ENCODE measurements at regions not wholly inside any gene's neighbourhood (a gene's known extent, or its start where the extent isn't known, plus 50 kb on each side); places are given as distances from the start of the nearest gene placed in this dataset.

- Histone ChIP-seq H3K27ac (no peak overlapping the region), H3K36me3 (no peaks in the 10 kb centered on the region), H3K27me3 (no peaks in the 10 kb centered on the region), H3K4me1 (no peaks in the 10 kb centered on the region), H3K9me3 (no peaks in the 10 kb centered on the region), H3K4me3 (no peak overlapping the region)
- no peak for TF ChIP-seq CTCF (IDR thresholded peaks at IDR 0.05)
- DNase-seq (ENCODE audit: low spot score in 2 of 2) = no peak
- WGBS = 91% methylated on average over 4 of the region's 4 CpGs
Observed at GRCh38 chr5:118365718-118366117, 622.6 kb downstream of the DTWD2 start.

- Histone ChIP-seq H3K27ac (no peak overlapping the region), H3K27me3 (no peaks in the 10 kb centered on the region), H3K4me1 (no peaks in the 10 kb centered on the region), H3K9me3 (no peaks in the 10 kb centered on the region), H3K36me3 (no peaks in the 10 kb centered on the region), H3K4me3 (no peak overlapping the region)
- no peak for DNase-seq (ENCODE audit: low spot score in 2 of 2)
- TF ChIP-seq CTCF (IDR thresholded peaks at IDR 0.05) = no peak
- no peak for TF ChIP-seq EP300 (IDR thresholded peaks at IDR 0.05)
Observed at GRCh38 chr5:118354797-118355196, 633.5 kb downstream of the DTWD2 start.

DNA sequence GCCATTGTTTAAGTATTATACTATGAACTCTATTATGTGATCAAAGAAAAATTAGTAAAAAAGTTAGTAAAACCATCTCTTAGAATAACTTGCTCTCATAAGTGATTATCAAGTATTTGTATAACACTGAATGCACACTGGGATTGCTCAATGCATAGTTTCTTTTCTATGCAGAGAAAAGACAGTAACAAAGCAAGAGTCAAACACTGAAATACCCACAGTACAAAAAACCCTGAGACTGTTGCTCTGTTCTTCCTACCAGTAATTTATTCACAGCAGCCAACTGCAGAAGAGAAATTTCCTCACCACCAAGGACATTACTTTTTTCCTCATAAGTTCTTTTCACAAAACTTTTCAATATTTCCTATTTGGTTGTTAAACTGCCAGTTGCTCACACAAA lies 634.4 kb downstream of the DTWD2 start:
- no peak for DNase-seq (ENCODE audit: low spot score in 2 of 2)
- Histone ChIP-seq H3K9me3 (no peaks in the 10 kb centered on the region), H3K4me3 (no peak overlapping the region), H3K36me3 (no peaks in the 10 kb centered on the region), H3K27ac (no peak overlapping the region), H3K4me1 (no peaks in the 10 kb centered on the region), H3K27me3 (no peaks in the 10 kb centered on the region)
- no peak for TF ChIP-seq CTCF (IDR thresholded peaks at IDR 0.05)
- TF ChIP-seq POLR2AphosphoS5 (IDR thresholded peaks at IDR 0.05) = no peak

- H3K4me3 ChIP-seq = no peak overlapping the region
- no peak for DNase-seq (ENCODE audit: low spot score in 2 of 2)
- H3K27me3 ChIP-seq = no peaks in the 10 kb centered on the region
- TF ChIP-seq POLR2A (IDR thresholded peaks at IDR 0.05) = no peak
- no peak for TF ChIP-seq POLR2AphosphoS5 (IDR thresholded peaks at IDR 0.05)
- TF ChIP-seq EP300 (IDR thresholded peaks at IDR 0.05) = no peak
- TF ChIP-seq CTCF (IDR thresholded peaks at IDR 0.05) = no peak
- H3K27ac ChIP-seq = no peak overlapping the region
- no peaks in the 10 kb centered on the region for H3K36me3 ChIP-seq
- no peaks in the 10 kb centered on the region for H3K9me3 ChIP-seq
- H3K4me1 ChIP-seq = no peaks in the 10 kb centered on the region
Observed at GRCh38 chr5:118336468-118336867, 651.9 kb downstream of the DTWD2 start.

- WGBS = 68% methylated on average over 3 of the region's 3 CpGs
Observed at GRCh38 chr5:118327389-118327788, 661.0 kb downstream of the DTWD2 start.

More at GRCh38 chr5:118327389-118327788, 661.0 kb downstream of the DTWD2 start:
- Histone ChIP-seq H3K36me3 (no peaks in the 10 kb centered on the region), H3K4me3 (no peak overlapping the region), H3K9me3 (no peaks in the 10 kb centered on the region), H3K27ac (no peak overlapping the region), H3K4me1 (no peaks in the 10 kb centered on the region), H3K27me3 (no peaks in the 10 kb centered on the region)
- DNase-seq (ENCODE audit: low spot score in 2 of 2) = no peak
- no peak for TF ChIP-seq POLR2AphosphoS5 (IDR thresholded peaks at IDR 0.05)
- no peak for TF ChIP-seq POLR2A (IDR thresholded peaks at IDR 0.05)
- no peak for TF ChIP-seq EP300 (IDR thresholded peaks at IDR 0.05)
- no peak for TF ChIP-seq CTCF (IDR thresholded peaks at IDR 0.05)
